ENCODE measurements at regions not wholly inside any gene's neighbourhood (a gene's known extent, or its start where the extent isn't known, plus 50 kb on each side); places are given as distances from the start of the nearest gene placed in this dataset.

GRCh38 chr5:72566746-72567145 is 59.5 kb upstream of the ZNF366 start:
- no peak for TF ChIP-seq POLR2A (IDR thresholded peaks at IDR 0.05; ENCODE audit: extremely low read depth, insufficient read length)
- no peak for TF ChIP-seq CTCF (IDR thresholded peaks at IDR 0.05; ENCODE audit: low read depth, low read length)
- TF ChIP-seq MAX (IDR thresholded peaks at IDR 0.05; ENCODE audit: low read depth, low read length), result no peak
- TF ChIP-seq MYC (IDR thresholded peaks at IDR 0.05; ENCODE audit: low read depth, low read length), result no peak
- DNase-seq (ENCODE audit: low read depth), result no peak
- no peak overlapping the region for H3K4me3 ChIP-seq (ENCODE audit: low read depth, low read length)

- DNase-seq (ENCODE audit: low read depth), result no peak
Measured at GRCh38 chr5:72565513-72566289, 58.5 kb upstream of the ZNF366 start.

GRCh38 chr5:72562717-72563116 is 55.5 kb upstream of the ZNF366 start:
- DNase-seq (ENCODE audit: low read depth), result no peak
- H3K4me3 ChIP-seq (ENCODE audit: low read depth, low read length), result no peak overlapping the region
- no peak for TF ChIP-seq MAX (IDR thresholded peaks at IDR 0.05; ENCODE audit: low read depth, low read length)
- TF ChIP-seq POLR2A (IDR thresholded peaks at IDR 0.05; ENCODE audit: extremely low read depth, insufficient read length), result no peak
- no peak for TF ChIP-seq MYC (IDR thresholded peaks at IDR 0.05; ENCODE audit: low read depth, low read length)
- no peak for TF ChIP-seq CTCF (IDR thresholded peaks at IDR 0.05; ENCODE audit: low read depth, low read length)

More at GRCh38 chr5:72565513-72566289, 58.5 kb upstream of the ZNF366 start:
- TF ChIP-seq CTCF (IDR thresholded peaks at IDR 0.05; ENCODE audit: low read depth, low read length) (no peak), MAX (IDR thresholded peaks at IDR 0.05; ENCODE audit: low read depth, low read length) (no peak), POLR2A (IDR thresholded peaks at IDR 0.05; ENCODE audit: extremely low read depth, insufficient read length) (no peak), MYC (IDR thresholded peaks at IDR 0.05; ENCODE audit: low read depth, low read length) (no peak)
- H3K4me3 ChIP-seq (ENCODE audit: low read depth, low read length), result no peak overlapping the region

- TF ChIP-seq CTCF (IDR thresholded peaks at IDR 0.05; ENCODE audit: low read depth, low read length) (no peak), POLR2A (IDR thresholded peaks at IDR 0.05; ENCODE audit: extremely low read depth, insufficient read length) (no peak), MAX (IDR thresholded peaks at IDR 0.05; ENCODE audit: low read depth, low read length) (no peak), MYC (IDR thresholded peaks at IDR 0.05; ENCODE audit: low read depth, low read length) (no peak)
- no peak overlapping the region for H3K4me3 ChIP-seq (ENCODE audit: low read depth, low read length)
- no peak for DNase-seq (ENCODE audit: low read depth)
Measured at GRCh38 chr5:72561148-72561972, 54.1 kb upstream of the ZNF366 start.

- peak; percentile 21 for DNase-seq (ENCODE audit: low read depth)
- H3K4me3 ChIP-seq (ENCODE audit: low read depth, low read length), result no peak overlapping the region
- TF ChIP-seq MYC (IDR thresholded peaks at IDR 0.05; ENCODE audit: low read depth, low read length), result no peak
- TF ChIP-seq CTCF (IDR thresholded peaks at IDR 0.05; ENCODE audit: low read depth, low read length), result no peak
- no peak for TF ChIP-seq POLR2A (IDR thresholded peaks at IDR 0.05; ENCODE audit: extremely low read depth, insufficient read length)
- TF ChIP-seq MAX (IDR thresholded peaks at IDR 0.05; ENCODE audit: low read depth, low read length), result no peak
Measured at GRCh38 chr5:72559866-72560766, 52.9 kb upstream of the ZNF366 start.
